CD8-positive, alpha-beta memory T cell (primary cell): ENCODE measurements at regions not wholly inside any gene's neighbourhood (a gene's known extent, or its start where the extent isn't known, plus 50 kb on each side); places are given as distances from the start of the nearest gene placed in this dataset.
"Not testable (repeated sequence)": the region's sequence is repeated elsewhere in the genome, so short reads cannot be mapped to it uniquely, and the experiment has no call there.

Source experiments
- CTCF ChIA-PET: fragments of 350-600 bp; sonication (Branson Sonifier 250); formaldehyde crosslinking; loops from one replicate; lab custom pipeline; 2021; ENCODE audit warnings: antibody characterized with exemption; lab: Charles Lee
- POLR2A ChIA-PET: fragments of 350-600 bp; sonication (Branson Sonifier 250); formaldehyde crosslinking; loops from one replicate; lab custom pipeline; 2021; ENCODE audit warnings: antibody characterized with exemption; lab: Charles Lee
- DNase-seq, 5 donors: peaks; one replicate each; pipeline versions ENCODE4 v3.0.0 to v3.0.0-alpha.2; 2020 to 2022; ENCODE audit warnings: mixed read lengths in 1 of 5
- H3K27ac ChIP-seq: one replicate; pipeline ENCODE4 v1.7.0; 2013; ENCODE audit warnings: low read depth, mild to moderate bottlenecking, low read length, moderate library complexity
- H3K27me3 ChIP-seq: 2 replicates; pipeline ENCODE4 v1.7.0; 2013; ENCODE audit warnings: low read length, mild to moderate bottlenecking; ENCODE audit not compliant: insufficient read depth, poor library complexity, severe bottlenecking
- H3K36me3 ChIP-seq: 2 replicates; pipeline ENCODE4 v1.7.0; 2013; ENCODE audit warnings: mild to moderate bottlenecking, low read length, moderate library complexity; ENCODE audit not compliant: insufficient read depth
- H3K4me1 ChIP-seq: 2 replicates; pipeline ENCODE4 v1.7.0; 2013; ENCODE audit warnings: mild to moderate bottlenecking, low read length, moderate library complexity; ENCODE audit not compliant: insufficient read depth
- H3K4me3 ChIP-seq: 2 replicates; pipeline ENCODE4 v1.7.0; 2013; ENCODE audit warnings: mild to moderate bottlenecking, low read length
- H3K9me3 ChIP-seq: 2 replicates; pipeline ENCODE4 v1.7.0; 2013; ENCODE audit warnings: mild to moderate bottlenecking, low read length
- H3K27ac Mint-ChIP-seq, 8 donors: one replicate each; pipeline ENCODE4 v1.8.0; 2020 to 2021; ENCODE audit warnings: mixed read lengths in 8 of 8, mild to moderate bottlenecking in 6 of 8, inconsistent platforms in 3 of 8, moderate library complexity in 3 of 8
- H3K27me3 Mint-ChIP-seq, 2 donors: one replicate each; pipeline ENCODE4 v1.8.0; 2020 to 2021; ENCODE audit warnings: mixed read lengths in 2 of 2, mild to moderate bottlenecking in 1 of 2, moderate library complexity in 1 of 2
- H3K36me3 Mint-ChIP-seq, 3 donors: one replicate each; pipeline ENCODE4 v1.8.0; 2020 to 2021; ENCODE audit warnings: mixed read lengths in 3 of 3, inconsistent platforms in 1 of 3, mild to moderate bottlenecking in 1 of 3
- H3K4me1 Mint-ChIP-seq, 3 donors: one replicate each; pipeline ENCODE4 v1.8.0; 2020 to 2021; ENCODE audit warnings: mixed read lengths in 3 of 3, inconsistent platforms in 1 of 3, mild to moderate bottlenecking in 1 of 3
- H3K4me3 Mint-ChIP-seq, 7 donors: one replicate each; pipeline ENCODE4 v1.8.0; 2020 to 2021; ENCODE audit warnings: mixed read lengths in 7 of 7, mild to moderate bottlenecking in 6 of 7, moderate library complexity in 4 of 7, inconsistent platforms in 2 of 7
- H3K9me3 Mint-ChIP-seq, 5 donors: one replicate each; pipeline ENCODE4 v1.8.0; 2020 to 2022; ENCODE audit warnings: mixed read lengths in 5 of 5, mild to moderate bottlenecking in 3 of 5, moderate library complexity in 2 of 5, inconsistent platforms in 1 of 5

GRCh38 chr16:85449885-85450245, 163.3 kb upstream of the GSE1 start:
- ChIA-PET POLR2A (no interaction called here), CTCF (interaction anchor here (1.1 to 4.9 kb wide), 6 partner anchors 11 to 167 kb away, joined by 3 to 32 read pairs (median 6); no protein-coding TSS in a partner anchor)
- H3K9me3 Mint-ChIP-seq, result no peaks in the 10 kb centered on the region
- peaks cover 0 to 2% of the 10 kb centered on the region in 2 donors for H3K27me3 Mint-ChIP-seq
- Histone ChIP-seq H3K27me3 (no peaks in the 10 kb centered on the region), H3K27ac (no peak overlapping the region), H3K9me3 (no peaks in the 10 kb centered on the region), H3K4me1 (peaks cover 42% of the 10 kb centered on the region), H3K36me3 (no peaks in the 10 kb centered on the region), H3K4me3 (no peak overlapping the region)
- no peak for DNase-seq
- no peaks in the 10 kb centered on the region for H3K36me3 Mint-ChIP-seq
- peaks cover 26 to 49% (median 37%) of the 10 kb centered on the region in 3 donors for H3K4me1 Mint-ChIP-seq
- H3K27ac Mint-ChIP-seq, result peak overlapping the region in 6 of 8 donors; percentile 52 to 93 (median 78)
- H3K4me3 Mint-ChIP-seq, result peak overlapping the region in 3 of 7 donors; percentile 2 to 42 (median 28)

GRCh38 chr16:85451142-85451541, 162.0 kb upstream of the GSE1 start:
- H3K9me3 Mint-ChIP-seq, result not testable (repeated sequence)

GRCh38 chr16:85451641-85452363, 161.3 kb upstream of the GSE1 start:
- no peaks in the 10 kb centered on the region for H3K9me3 ChIP-seq
- no peak for DNase-seq
- Mint-ChIP-seq H3K27me3 (peaks cover 0 to 2% of the 10 kb centered on the region in 2 donors), H3K36me3 (no peaks in the 10 kb centered on the region), H3K27ac (peak overlapping the region in 1 of 8 donors; percentile 21), H3K9me3 (no peaks in the 10 kb centered on the region), H3K4me3 (no peak overlapping the region), H3K4me1 (peaks cover 26 to 43% (median 37%) of the 10 kb centered on the region in 3 donors)
- H3K4me3 ChIP-seq, result no peak overlapping the region
- H3K27ac ChIP-seq, result no peak overlapping the region
- H3K27me3 ChIP-seq, result no peaks in the 10 kb centered on the region
- ChIA-PET CTCF (interaction anchor here (0.9 to 1.5 kb wide), 2 partner anchors 58 to 163 kb away, joined by 3 to 4 read pairs; no protein-coding TSS in a partner anchor), POLR2A (no interaction called here)
- H3K4me1 ChIP-seq, result peaks cover 42% of the 10 kb centered on the region
- H3K36me3 ChIP-seq, result no peaks in the 10 kb centered on the region

More at GRCh38 chr16:85451142-85451541, 162.0 kb upstream of the GSE1 start:
- H3K4me3 ChIP-seq, H3K9me3 ChIP-seq, H3K27ac ChIP-seq, H3K27me3 Mint-ChIP-seq, DNase-seq, H3K36me3 Mint-ChIP-seq, H3K36me3 ChIP-seq, H3K27me3 ChIP-seq: not testable (repeated sequence)
- peak overlapping the region in 1 of 7 donors; percentile 38 for H3K4me3 Mint-ChIP-seq
- POLR2A ChIA-PET, result interaction anchor here (0.8 kb wide), 1 partner anchor 14 kb away, joined by 3 read pairs; no protein-coding TSS in a partner anchor
- H3K4me1 Mint-ChIP-seq, result peaks cover 26 to 46% (median 37%) of the 10 kb centered on the region in 3 donors
- CTCF ChIA-PET, result interaction anchor here (1.5 to 4.9 kb wide), 2 partner anchors 30 to 57 kb away, joined by 4 to 32 read pairs; no protein-coding TSS in a partner anchor
- H3K27ac Mint-ChIP-seq, result peak overlapping the region in 4 of 8 donors; percentile 44 to 92 (median 66)
- peaks cover 42% of the 10 kb centered on the region for H3K4me1 ChIP-seq

- CTCF ChIA-PET, result interaction anchor here (0.9 kb wide), 1 partner anchor 162 kb away, joined by 3 read pairs; no protein-coding TSS in a partner anchor
- Histone ChIP-seq H3K4me1 (peaks cover 39% of the 10 kb centered on the region), H3K27ac (no peak overlapping the region), H3K36me3 (no peaks in the 10 kb centered on the region), H3K4me3 (no peak overlapping the region), H3K9me3 (no peaks in the 10 kb centered on the region), H3K27me3 (no peaks in the 10 kb centered on the region)
- Mint-ChIP-seq H3K36me3 (no peaks in the 10 kb centered on the region), H3K9me3 (no peaks in the 10 kb centered on the region), H3K27me3 (peaks cover 0 to 2% of the 10 kb centered on the region in 2 donors), H3K4me3 (no peak overlapping the region), H3K4me1 (peaks cover 22 to 38% (median 32%) of the 10 kb centered on the region in 3 donors), H3K27ac (peak overlapping the region in 2 of 8 donors; percentile 43 to 50)
- POLR2A ChIA-PET, result no interaction called here
- no peak for DNase-seq
Observed at GRCh38 chr16:85452364-85453193, 160.5 kb upstream of the GSE1 start.

- Mint-ChIP-seq H3K9me3 (no peaks in the 10 kb centered on the region), H3K4me3 (no peak overlapping the region), H3K4me1 (peaks cover 17 to 31% (median 26%) of the 10 kb centered on the region in 3 donors), H3K27me3 (peaks cover 0 to 2% of the 10 kb centered on the region in 2 donors), H3K27ac (peak overlapping the region in 1 of 8 donors; percentile 50), H3K36me3 (no peaks in the 10 kb centered on the region)
- Histone ChIP-seq H3K27ac (no peak overlapping the region), H3K4me3 (no peak overlapping the region), H3K9me3 (no peaks in the 10 kb centered on the region), H3K4me1 (peaks cover 33% of the 10 kb centered on the region), H3K27me3 (no peaks in the 10 kb centered on the region), H3K36me3 (no peaks in the 10 kb centered on the region)
- CTCF ChIA-PET, result interaction anchor here (1.7 kb wide), 1 partner anchor 9 kb away, joined by 4 read pairs; no protein-coding TSS in a partner anchor
- POLR2A ChIA-PET, result no interaction called here
- DNase-seq, result no peak
Observed at GRCh38 chr16:85453194-85453678, 159.9 kb upstream of the GSE1 start.

GRCh38 chr16:85453703-85454102, 159.4 kb upstream of the GSE1 start:
- no peak overlapping the region for H3K27ac ChIP-seq
- no peaks in the 10 kb centered on the region for H3K36me3 ChIP-seq
- DNase-seq, result no peak
- peaks cover 28% of the 10 kb centered on the region for H3K4me1 ChIP-seq
- H3K9me3 Mint-ChIP-seq, result no peaks in the 10 kb centered on the region
- CTCF ChIA-PET, result interaction anchor here (1.7 kb wide), 1 partner anchor 9 kb away, joined by 4 read pairs; no protein-coding TSS in a partner anchor
- peaks cover 12 to 27% (median 21%) of the 10 kb centered on the region in 3 donors for H3K4me1 Mint-ChIP-seq
- H3K27me3 ChIP-seq, result no peaks in the 10 kb centered on the region
- POLR2A ChIA-PET, result no interaction called here
- H3K4me3 Mint-ChIP-seq, result no peak overlapping the region
- H3K27me3 Mint-ChIP-seq, result peaks cover 0 to 2% of the 10 kb centered on the region in 2 donors
- no peaks in the 10 kb centered on the region for H3K36me3 Mint-ChIP-seq
- H3K9me3 ChIP-seq, result no peaks in the 10 kb centered on the region
- peak overlapping the region in 2 of 8 donors; percentile 26 to 50 for H3K27ac Mint-ChIP-seq
- no peak overlapping the region for H3K4me3 ChIP-seq

- CTCF ChIA-PET, result interaction anchor here (1.7 kb wide), 1 partner anchor 10 kb away, joined by 4 read pairs; no protein-coding TSS in a partner anchor
- POLR2A ChIA-PET, result no interaction called here
Observed at GRCh38 chr16:85454171-85454872, 158.8 kb upstream of the GSE1 start.

More at GRCh38 chr16:85454171-85454872, 158.8 kb upstream of the GSE1 start:
- peaks cover 8 to 20% (median 17%) of the 10 kb centered on the region in 3 donors for H3K4me1 Mint-ChIP-seq
- no peaks in the 10 kb centered on the region for H3K9me3 Mint-ChIP-seq
- Histone ChIP-seq H3K36me3 (no peaks in the 10 kb centered on the region), H3K9me3 (no peaks in the 10 kb centered on the region), H3K27ac (no peak overlapping the region), H3K4me1 (peaks cover 22% of the 10 kb centered on the region), H3K27me3 (no peaks in the 10 kb centered on the region), H3K4me3 (no peak overlapping the region)
- no peak overlapping the region for H3K4me3 Mint-ChIP-seq
- no peak for DNase-seq
- no peaks in the 10 kb centered on the region for H3K36me3 Mint-ChIP-seq
- H3K27me3 Mint-ChIP-seq, result peaks cover 0 to 2% of the 10 kb centered on the region in 2 donors
- no peak overlapping the region for H3K27ac Mint-ChIP-seq
